B cell (primary cell): ENCODE measurements at regions not wholly inside any gene's neighbourhood (a gene's known extent, or its start where the extent isn't known, plus 50 kb on each side); places are given as distances from the start of the nearest gene placed in this dataset.

Source experiments
- ATAC-seq: fragments of 200-7000 bp; cut with Tn5 transposase; one replicate; pipeline ENCODE4 v1.10.0; 2021; ENCODE audit warnings: low read depth, mild to moderate bottlenecking, moderate number of reproducible peaks, moderate library complexity
- CTCF ChIA-PET: fragments of 350-600 bp; sonication (Branson Sonifier 250); formaldehyde crosslinking; loops from one replicate; lab custom pipeline; 2021; ENCODE audit warnings: antibody characterized with exemption, inconsistent platforms; lab: Charles Lee
- POLR2A ChIA-PET: fragments of 350-600 bp; sonication (Branson Sonifier 250); formaldehyde crosslinking; loops from one replicate; lab custom pipeline; 2021; ENCODE audit warnings: antibody characterized with exemption; lab: Charles Lee
- DNase-seq: peaks from one replicate; pipeline ENCODE4 v3.0.0; 2013
- H2AFZ ChIP-seq: 2 replicates; pipeline ENCODE4 v1.6.1; 2012; ENCODE audit warnings: mild to moderate bottlenecking, low read depth, low read length; ENCODE audit not compliant: insufficient read depth, poor library complexity, severe bottlenecking
- H3K27ac ChIP-seq, 2 donors: 1 replicate in 1 of 2; 2 replicates in 1 of 2; pipeline ENCODE4 v1.5.1; 2012 to 2013; ENCODE audit warnings: low read length in 2 of 2, mild to moderate bottlenecking in 2 of 2, moderate library complexity in 1 of 2
- H3K27me3 ChIP-seq, 4 experiments: fragments of 200-600 bp in 1 of 4; sonication (generic) in 1 of 4; replicated peaks in 1 of 4; 1 replicate in 2 of 4; 2 replicates in 2 of 4; pipeline versions ENCODE4 v1.6.1 to v1.7.0; 2013 to 2016; ENCODE audit warnings: low read length in 3 of 4, mild to moderate bottlenecking in 2 of 4, mixed read lengths in 1 of 4, moderate library complexity in 1 of 4; ENCODE audit not compliant: insufficient read depth in 4 of 4, control insufficient read depth in 3 of 4; ENCODE audit errors: control extremely low read depth in 1 of 4
- H3K36me3 ChIP-seq, 2 experiments: replicated peaks in 1 of 2; 1 replicate in 1 of 2; 2 replicates in 1 of 2; pipeline versions ENCODE4 v1.6.1 to v1.7.1; 2013; ENCODE audit warnings: low read length in 1 of 2; ENCODE audit not compliant: insufficient read depth in 2 of 2, control insufficient read depth in 1 of 2; ENCODE audit errors: control extremely low read depth in 1 of 2, extremely low read depth in 1 of 2
- H3K4me1 ChIP-seq, 2 donors: fragments of 200-600 bp in 1 of 2; sonication (generic) in 1 of 2; 1 replicate in 1 of 2; 2 replicates in 1 of 2; pipeline versions ENCODE4 v1.5.1 to v1.6.1; 2013 to 2017; ENCODE audit warnings: low read length in 2 of 2; ENCODE audit not compliant: control insufficient read depth in 2 of 2, insufficient read depth in 2 of 2
- H3K4me2 ChIP-seq: replicated peaks from 2 replicates; pipeline ENCODE3; 2012; ENCODE audit warnings: mild to moderate bottlenecking, low read depth, low read length; ENCODE audit not compliant: poor library complexity, severe bottlenecking
- H3K4me3 ChIP-seq, 5 experiments: fragments of 200-600 bp in 1 of 5; sonication (generic) in 1 of 5; 1 replicate in 3 of 5; 2 replicates in 2 of 5; pipeline versions ENCODE4 v1.5.1 to v1.7.0; 2011 to 2016; ENCODE audit warnings: low read length in 4 of 5, mild to moderate bottlenecking in 4 of 5, low read depth in 2 of 5, control low read depth in 1 of 5, moderate library complexity in 1 of 5; ENCODE audit not compliant: insufficient read depth in 1 of 5; ENCODE audit errors: control extremely low read depth in 1 of 5, extremely low read depth in 1 of 5
- H3K79me2 ChIP-seq: fragments of 200-600 bp; sonication (generic); one replicate; pipeline ENCODE4 v1.6.0; 2016; ENCODE audit warnings: low read length; ENCODE audit not compliant: control insufficient read depth, insufficient read depth
- H3K9ac ChIP-seq: fragments of 200-600 bp; sonication (generic); 2 replicates; pipeline ENCODE4 v1.6.1; 2017; ENCODE audit warnings: mild to moderate bottlenecking, low read length, moderate library complexity
- H3K9me3 ChIP-seq, 3 donors: one replicate each; pipeline versions ENCODE4 v1.6.1 to v1.7.1; 2013; ENCODE audit warnings: low read length in 2 of 3; ENCODE audit not compliant: control insufficient read depth in 2 of 3, insufficient read depth in 1 of 3; ENCODE audit errors: control extremely low read depth in 1 of 3
- H4K20me1 ChIP-seq: 2 replicates; pipeline ENCODE4 v1.6.0; 2012; ENCODE audit warnings: mild to moderate bottlenecking, low read length; ENCODE audit not compliant: insufficient read depth, control insufficient read depth, poor library complexity, severe bottlenecking
- H3K27ac Mint-ChIP-seq: one replicate; pipeline ENCODE4 v1.8.0; 2021; ENCODE audit warnings: mixed read lengths
- H3K27me3 Mint-ChIP-seq: one replicate; pipeline ENCODE4 v1.8.0; 2021; ENCODE audit warnings: mixed read lengths
- H3K4me1 Mint-ChIP-seq: one replicate; pipeline ENCODE4 v1.8.0; 2021; ENCODE audit warnings: mixed read lengths
- H3K4me3 Mint-ChIP-seq: one replicate; pipeline ENCODE4 v1.8.0; 2021; ENCODE audit warnings: mixed read lengths
- H3K9me3 Mint-ChIP-seq: one replicate; pipeline ENCODE4 v1.8.0; 2022; ENCODE audit warnings: mixed read lengths; ENCODE audit not compliant: insufficient read depth
- CTCF ChIP-seq: fragments of 200-600 bp; IDR thresholded peaks from one replicate; pipeline ENCODE4 v1.8.0; 2022; ENCODE audit warnings: antibody characterized with exemption, mild to moderate bottlenecking
- EZH2 ChIP-seq: IDR thresholded peaks from 2 replicates; pipeline ENCODE4 v1.6.1; 2012; ENCODE audit warnings: borderline replicate concordance, low read depth, mild to moderate bottlenecking, moderate library complexity, low read length; ENCODE audit not compliant: insufficient read depth, poor library complexity, severe bottlenecking
- WGBS: methylation state at CpG from one replicate; pipeline ENCODE4 v1.1.5; 2013; ENCODE audit warnings: missing lambda C conversion rate; ENCODE audit not compliant: insufficient coverage; 5-methylcytosine and 5-hydroxymethylcytosine counted together
- intact Hi-C: fragments of 100-400 bp; cut with micrococcal nuclease; formaldehyde crosslinking; loops from one replicate; pipeline ENCODE4 v1.10.0; 2022

DNA sequence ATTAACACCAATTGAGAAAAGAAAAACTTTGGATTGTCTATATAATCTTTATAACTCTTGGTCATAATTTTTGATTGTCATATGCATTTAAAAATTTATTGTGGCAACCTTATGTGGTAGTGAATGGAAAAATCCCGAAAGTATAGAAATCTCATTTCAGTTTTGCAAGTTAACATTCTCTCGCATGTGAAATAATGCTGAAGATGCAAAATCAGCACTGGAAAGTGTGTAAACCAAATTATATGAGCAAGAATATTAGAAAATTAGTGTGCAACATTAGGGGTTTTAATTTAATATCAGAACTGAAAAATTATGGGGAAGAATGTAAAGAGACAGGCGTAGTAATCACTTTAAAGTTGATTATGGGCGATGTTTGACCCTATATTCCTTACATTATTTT is 1472.8 kb downstream of the PCDH7 start:
- Histone ChIP-seq H3K79me2 (no peaks in the 10 kb centered on the region), H3K9ac (no peak overlapping the region), H3K4me2 (no peak overlapping the region), H3K36me3 (no peaks in the 10 kb centered on the region), H3K27ac (no peak overlapping the region), H3K4me1 (no peaks in the 10 kb centered on the region), H3K4me3 (no peak overlapping the region), H4K20me1 (no peaks in the 10 kb centered on the region), H2AFZ (no peak overlapping the region), H3K9me3 (peaks cover 0 to 21% (median 0%) of the 10 kb centered on the region in 3 donors), H3K27me3 (no peaks in the 10 kb centered on the region)
- Mint-ChIP-seq H3K27me3 (no peaks in the 10 kb centered on the region), H3K9me3 (no peaks in the 10 kb centered on the region), H3K4me3 (no peak overlapping the region), H3K27ac (no peak overlapping the region), H3K4me1 (no peaks in the 10 kb centered on the region)
- ATAC-seq (no peak), DNase-seq (no peak)
- ChIA-PET POLR2A (no interaction called here), CTCF (no interaction called here)
- intact Hi-C loops = no loop called here
- TF ChIP-seq CTCF (no peak), EZH2 (no peak)
- WGBS = 92% methylated on average over 2 of the region's 4 CpGs

DNA sequence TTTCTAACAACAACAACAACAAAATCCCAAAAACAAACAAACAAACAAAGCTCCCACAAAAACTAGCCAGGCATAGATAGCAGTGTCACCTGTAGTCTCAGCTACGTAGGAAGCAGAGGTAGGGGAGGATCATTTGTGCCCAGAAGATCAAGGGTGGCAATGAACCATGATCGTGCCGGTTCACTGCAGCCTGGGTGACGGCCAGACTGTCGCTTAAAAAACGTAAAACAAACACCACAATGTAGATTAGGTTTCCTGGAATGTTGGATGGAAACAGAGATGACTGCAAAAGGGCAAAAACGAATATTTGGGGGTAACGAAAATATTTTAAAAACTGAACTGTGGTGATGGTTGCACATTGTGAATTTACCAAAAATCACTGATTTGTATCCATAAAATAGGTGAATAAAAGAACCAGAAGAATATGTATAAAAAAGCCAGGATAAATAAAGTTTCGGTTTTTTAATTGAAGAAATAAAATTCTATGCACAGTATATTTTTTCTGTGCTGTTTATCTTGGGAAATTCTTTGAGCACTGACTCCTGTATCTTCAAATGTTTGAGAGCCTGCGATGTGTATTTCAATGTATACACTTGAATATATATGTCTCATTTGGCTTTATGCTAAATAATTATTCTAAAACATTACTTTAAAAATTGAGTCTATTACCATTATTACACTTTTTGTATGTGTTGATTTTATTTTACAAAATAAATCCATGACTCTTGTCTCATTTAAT is 1477.0 kb downstream of the PCDH7 start:
- Histone ChIP-seq H3K4me1 (no peaks in the 10 kb centered on the region), H3K27ac (no peak overlapping the region), H2AFZ (no peak overlapping the region), H3K79me2 (no peaks in the 10 kb centered on the region), H3K27me3 (no peaks in the 10 kb centered on the region), H3K9ac (no peak overlapping the region), H3K36me3 (no peaks in the 10 kb centered on the region), H3K9me3 (peaks cover 0 to 7% (median 1%) of the 10 kb centered on the region in 3 donors), H4K20me1 (no peaks in the 10 kb centered on the region), H3K4me2 (no peak overlapping the region), H3K4me3 (no peak overlapping the region)
- Mint-ChIP-seq H3K27me3 (no peaks in the 10 kb centered on the region), H3K27ac (no peak overlapping the region), H3K4me3 (no peak overlapping the region), H3K9me3 (no peaks in the 10 kb centered on the region), H3K4me1 (no peaks in the 10 kb centered on the region)
- WGBS = no CpG with 5 or more reads among the region's 10 CpGs
- TF ChIP-seq EZH2 = no peak
- no peak for TF ChIP-seq CTCF
- POLR2A ChIA-PET = no interaction called here
- ATAC-seq (no peak), DNase-seq (no peak)
- CTCF ChIA-PET = no interaction called here
- intact Hi-C loops = no loop called here
